ENCODE measurements at regions not wholly inside any gene's neighbourhood (a gene's known extent, or its start where the extent isn't known, plus 50 kb on each side); places are given as distances from the start of the nearest gene placed in this dataset.

DNA sequence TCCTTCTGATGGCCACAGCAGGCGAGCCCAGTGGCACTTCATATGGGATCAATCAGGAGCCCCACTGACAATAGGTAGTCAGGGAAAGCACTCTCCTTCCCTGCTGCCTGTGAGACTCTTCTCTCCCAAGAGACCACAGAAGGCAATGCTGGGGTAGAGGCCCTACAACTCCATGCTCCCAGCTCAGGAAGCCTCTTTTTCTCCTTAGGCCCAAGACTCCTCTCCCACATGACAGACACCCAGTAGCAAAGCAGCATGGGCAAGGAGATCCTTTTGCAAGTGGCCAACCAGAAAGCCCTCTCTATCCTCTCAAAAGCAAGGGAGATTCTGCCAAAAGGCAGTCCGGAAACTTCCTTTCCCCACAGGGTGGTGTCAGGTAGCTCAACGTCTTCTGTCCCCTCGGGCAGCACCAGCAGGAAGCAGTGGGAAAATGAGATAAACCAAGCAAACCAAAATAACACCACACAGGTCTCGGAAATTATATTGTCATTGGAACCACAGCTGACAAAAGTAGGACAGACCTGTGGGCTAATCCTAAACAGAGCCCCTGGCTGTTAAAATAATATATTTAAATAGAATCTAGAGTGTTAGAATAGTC is 172.7 kb upstream of the GDF10 start:
- ATAC-seq (ENCODE audit: insufficient read depth, low FRiP score) (no peak), DNase-seq (peak in 1 of 3 donors; percentile 5)
- Histone ChIP-seq H3K4me3 (no peak overlapping the region), H3K9ac (ENCODE audit: insufficient read depth in 1 of 2, low read length in 2 of 2) (no peak overlapping the region), H3K4me1 (ENCODE audit: control insufficient read depth in 5 of 5, insufficient read depth in 5 of 5, low read length in 5 of 5) (no peaks in the 10 kb centered on the region), H3K36me3 (ENCODE audit: control insufficient read depth in 4 of 4, insufficient read depth in 4 of 4, low read length in 4 of 4) (no peaks in the 10 kb centered on the region), H3K27me3 (ENCODE audit: control insufficient read depth in 3 of 3, insufficient read depth in 3 of 3, low read length in 2 of 3) (no peaks in the 10 kb centered on the region), H3K27ac (ENCODE audit: low read depth in 1 of 2, low read length in 1 of 2) (no peak overlapping the region), H3K9me3 (ENCODE audit: control insufficient read depth in 4 of 4, insufficient read depth in 3 of 4, low read length in 3 of 4) (no peaks in the 10 kb centered on the region)
- 47 to 54% methylated on average over 5 of the region's 5 CpGs for WGBS, 2 donors
- TF ChIP-seq, protein P1, sequence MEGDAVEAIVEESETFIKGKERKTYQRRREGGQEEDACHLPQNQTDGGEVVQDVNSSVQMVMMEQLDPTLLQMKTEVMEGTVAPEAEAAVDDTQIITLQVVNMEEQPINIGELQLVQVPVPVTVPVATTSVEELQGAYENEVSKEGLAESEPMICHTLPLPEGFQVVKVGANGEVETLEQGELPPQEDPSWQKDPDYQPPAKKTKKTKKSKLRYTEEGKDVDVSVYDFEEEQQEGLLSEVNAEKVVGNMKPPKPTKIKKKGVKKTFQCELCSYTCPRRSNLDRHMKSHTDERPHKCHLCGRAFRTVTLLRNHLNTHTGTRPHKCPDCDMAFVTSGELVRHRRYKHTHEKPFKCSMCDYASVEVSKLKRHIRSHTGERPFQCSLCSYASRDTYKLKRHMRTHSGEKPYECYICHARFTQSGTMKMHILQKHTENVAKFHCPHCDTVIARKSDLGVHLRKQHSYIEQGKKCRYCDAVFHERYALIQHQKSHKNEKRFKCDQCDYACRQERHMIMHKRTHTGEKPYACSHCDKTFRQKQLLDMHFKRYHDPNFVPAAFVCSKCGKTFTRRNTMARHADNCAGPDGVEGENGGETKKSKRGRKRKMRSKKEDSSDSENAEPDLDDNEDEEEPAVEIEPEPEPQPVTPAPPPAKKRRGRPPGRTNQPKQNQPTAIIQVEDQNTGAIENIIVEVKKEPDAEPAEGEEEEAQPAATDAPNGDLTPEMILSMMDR (IDR thresholded peaks at IDR 0.05; ENCODE audit: control extremely low read depth, extremely low read depth) = no peak

DNA sequence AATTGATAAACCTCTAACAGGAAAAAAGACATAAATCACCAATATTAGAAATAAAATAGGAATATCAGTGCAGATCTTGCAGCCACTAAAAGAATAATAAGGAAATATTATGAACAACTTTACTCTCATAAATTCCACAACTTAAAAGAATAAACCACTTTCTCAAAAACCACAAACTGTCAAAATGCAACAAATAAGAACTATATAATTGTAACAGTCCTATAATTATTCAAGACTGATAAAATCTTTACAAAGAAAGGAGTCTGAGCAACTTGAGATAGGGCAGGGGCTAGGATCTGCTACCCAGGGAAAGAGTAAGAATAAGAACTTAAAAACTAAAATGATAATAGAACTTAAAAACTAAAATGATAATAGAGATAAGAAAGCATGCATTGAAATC is 169.5 kb upstream of the GDF10 start:
- Histone ChIP-seq H3K27me3 (ENCODE audit: control insufficient read depth in 3 of 3, insufficient read depth in 3 of 3, low read length in 2 of 3) (no peaks in the 10 kb centered on the region), H3K9ac (ENCODE audit: insufficient read depth in 1 of 2, low read length in 2 of 2) (no peak overlapping the region), H3K4me3 (no peak overlapping the region), H3K9me3 (ENCODE audit: control insufficient read depth in 4 of 4, insufficient read depth in 3 of 4, low read length in 3 of 4) (peaks cover 0 to 2% (median 0%) of the 10 kb centered on the region in 4 donors), H3K4me1 (ENCODE audit: control insufficient read depth in 5 of 5, insufficient read depth in 5 of 5, low read length in 5 of 5) (no peaks in the 10 kb centered on the region), H3K27ac (ENCODE audit: low read depth in 1 of 2, low read length in 1 of 2) (no peak overlapping the region), H3K36me3 (ENCODE audit: control insufficient read depth in 4 of 4, insufficient read depth in 4 of 4, low read length in 4 of 4) (no peaks in the 10 kb centered on the region)
- TF ChIP-seq, protein P1 (IDR thresholded peaks at IDR 0.05; ENCODE audit: control extremely low read depth, extremely low read depth) = no peak
- no peak for DNase-seq
- no peak for ATAC-seq (ENCODE audit: insufficient read depth, low FRiP score)

DNA sequence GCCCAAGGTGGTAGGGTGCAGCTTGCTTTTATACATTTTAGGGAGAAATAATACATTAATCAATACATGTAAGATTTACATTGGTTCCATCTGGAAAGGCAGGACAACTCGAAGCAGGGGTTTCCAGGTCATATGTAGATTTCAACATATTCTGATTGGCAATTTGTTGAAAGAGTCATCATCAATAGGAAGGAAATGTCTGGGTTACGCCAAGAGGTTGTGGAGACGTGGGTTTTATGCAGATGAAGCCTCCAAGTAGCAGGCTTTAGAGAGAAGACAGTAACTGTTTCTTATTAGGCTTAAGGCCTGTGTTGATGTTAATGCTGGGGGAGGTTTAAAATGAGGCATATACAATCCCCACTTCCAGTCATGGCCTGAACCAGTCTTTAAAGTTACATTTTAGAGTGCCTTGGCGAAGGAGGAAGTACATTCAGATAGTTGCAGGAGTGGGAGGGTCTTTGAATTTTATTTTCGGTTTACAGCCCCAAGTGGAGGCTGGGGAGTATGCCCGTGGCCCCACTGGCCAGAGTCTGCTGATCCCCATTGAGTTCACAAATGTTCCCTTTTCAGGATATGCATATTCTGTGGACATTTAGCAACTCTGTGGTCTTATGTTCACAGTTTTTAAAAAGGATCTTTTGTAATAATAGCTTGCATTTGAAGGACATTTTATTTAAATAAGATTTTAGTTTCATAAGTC is 166.0 kb upstream of the GDF10 start:
- TF ChIP-seq, protein P1 (IDR thresholded peaks at IDR 0.05; ENCODE audit: control extremely low read depth, extremely low read depth) = no peak
- DNase-seq = no peak
- Histone ChIP-seq H3K27me3 (ENCODE audit: control insufficient read depth in 3 of 3, insufficient read depth in 3 of 3, low read length in 2 of 3) (no peaks in the 10 kb centered on the region), H3K36me3 (ENCODE audit: control insufficient read depth in 4 of 4, insufficient read depth in 4 of 4, low read length in 4 of 4) (no peaks in the 10 kb centered on the region), H3K9me3 (ENCODE audit: control insufficient read depth in 4 of 4, insufficient read depth in 3 of 4, low read length in 3 of 4) (peaks cover 0 to 2% (median 0%) of the 10 kb centered on the region in 4 donors), H3K4me1 (ENCODE audit: control insufficient read depth in 5 of 5, insufficient read depth in 5 of 5, low read length in 5 of 5) (no peaks in the 10 kb centered on the region), H3K9ac (ENCODE audit: insufficient read depth in 1 of 2, low read length in 2 of 2) (no peak overlapping the region), H3K4me3 (no peak overlapping the region), H3K27ac (ENCODE audit: low read depth in 1 of 2, low read length in 1 of 2) (no peak overlapping the region)
- WGBS, 2 donors = 25 to 60% methylated on average over 6 of the region's 6 CpGs
- no peak for ATAC-seq (ENCODE audit: insufficient read depth, low FRiP score)
